Osteocyte (in vitro differentiated cells): ENCODE measurements at regions not wholly inside any gene's neighbourhood (a gene's known extent, or its start where the extent isn't known, plus 50 kb on each side); places are given as distances from the start of the nearest gene placed in this dataset.

Experiments used
- DNase-seq: peaks from one replicate; pipeline ENCODE4 v3.0.0; 2021; ENCODE audit warnings: mixed read lengths; ENCODE audit not compliant: unreplicated experiment; ENCODE audit errors: extremely low spot score
- H3K27ac Mint-ChIP-seq: one replicate; pipeline ENCODE4 v1.8.0; 2021; ENCODE audit warnings: mild to moderate bottlenecking, mixed read lengths; ENCODE audit not compliant: unreplicated experiment
- H3K27me3 Mint-ChIP-seq: one replicate; pipeline ENCODE4 v1.8.0; 2021; ENCODE audit warnings: mixed read lengths; ENCODE audit not compliant: unreplicated experiment
- H3K36me3 Mint-ChIP-seq: one replicate; pipeline ENCODE4 v1.8.0; 2021; ENCODE audit warnings: mixed read lengths; ENCODE audit not compliant: unreplicated experiment
- H3K4me1 Mint-ChIP-seq: one replicate; pipeline ENCODE4 v1.8.0; 2021; ENCODE audit warnings: mixed read lengths; ENCODE audit not compliant: unreplicated experiment
- H3K4me3 Mint-ChIP-seq: one replicate; pipeline ENCODE4 v1.8.0; 2021; ENCODE audit warnings: mild to moderate bottlenecking, moderate library complexity, mixed read lengths; ENCODE audit not compliant: unreplicated experiment
- H3K9me3 Mint-ChIP-seq: one replicate; pipeline ENCODE4 v1.8.0; 2021; ENCODE audit warnings: mixed read lengths; ENCODE audit not compliant: unreplicated experiment
- CTCF ChIP-seq: fragments of 200-600 bp; sonication (generic); IDR thresholded peaks from 2 replicates; pipeline ENCODE4 v1.5.0; 2021; ENCODE audit warnings: antibody characterized with exemption, mild to moderate bottlenecking, moderate library complexity

GRCh38 chr5:8238080-8238479, 369.1 kb downstream of the MTRR start:
- Mint-ChIP-seq H3K4me3 (no peak overlapping the region), H3K4me1 (no peaks in the 10 kb centered on the region)

GRCh38 chr5:8239198-8239597, 370.2 kb downstream of the MTRR start:
- DNase-seq = no peak
- H3K27me3 Mint-ChIP-seq = peaks cover 7% of the 10 kb centered on the region
- no peaks in the 10 kb centered on the region for H3K4me1 Mint-ChIP-seq
- no peaks in the 10 kb centered on the region for H3K36me3 Mint-ChIP-seq
- no peak overlapping the region for H3K27ac Mint-ChIP-seq
- H3K9me3 Mint-ChIP-seq = peaks cover 2% of the 10 kb centered on the region
- no peak overlapping the region for H3K4me3 Mint-ChIP-seq
- no peak for TF ChIP-seq CTCF

More at GRCh38 chr5:8238080-8238479, 369.1 kb downstream of the MTRR start:
- no peak for TF ChIP-seq CTCF
- H3K9me3 Mint-ChIP-seq = no peaks in the 10 kb centered on the region
- H3K27me3 Mint-ChIP-seq = peaks cover 7% of the 10 kb centered on the region
- no peak for DNase-seq
- H3K27ac Mint-ChIP-seq = no peak overlapping the region
- H3K36me3 Mint-ChIP-seq = no peaks in the 10 kb centered on the region

- H3K27me3 Mint-ChIP-seq = peaks cover 7% of the 10 kb centered on the region
- no peak for TF ChIP-seq CTCF
- H3K27ac Mint-ChIP-seq = no peak overlapping the region
- H3K36me3 Mint-ChIP-seq = no peaks in the 10 kb centered on the region
- H3K9me3 Mint-ChIP-seq = peaks cover 4% of the 10 kb centered on the region
- no peak for DNase-seq
- no peak overlapping the region for H3K4me3 Mint-ChIP-seq
- H3K4me1 Mint-ChIP-seq = no peaks in the 10 kb centered on the region
Observed at GRCh38 chr5:8239646-8240045, 370.7 kb downstream of the MTRR start.

GRCh38 chr5:8241076-8241475, 372.1 kb downstream of the MTRR start:
- H3K4me3 Mint-ChIP-seq = no peak overlapping the region
- H3K27ac Mint-ChIP-seq = no peak overlapping the region
- H3K36me3 Mint-ChIP-seq = no peaks in the 10 kb centered on the region
- no peak for TF ChIP-seq CTCF
- H3K4me1 Mint-ChIP-seq = no peaks in the 10 kb centered on the region
- no peak for DNase-seq
- peaks cover 7% of the 10 kb centered on the region for H3K27me3 Mint-ChIP-seq
- H3K9me3 Mint-ChIP-seq = peaks cover 4% of the 10 kb centered on the region

GRCh38 chr5:8241558-8241957, 372.6 kb downstream of the MTRR start:
- no peak overlapping the region for H3K4me3 Mint-ChIP-seq
- H3K27me3 Mint-ChIP-seq = peaks cover 7% of the 10 kb centered on the region
- TF ChIP-seq CTCF = no peak
- H3K4me1 Mint-ChIP-seq = no peaks in the 10 kb centered on the region
- no peaks in the 10 kb centered on the region for H3K36me3 Mint-ChIP-seq
- peaks cover 4% of the 10 kb centered on the region for H3K9me3 Mint-ChIP-seq
- no peak for DNase-seq
- no peak overlapping the region for H3K27ac Mint-ChIP-seq
